HCEC 1CT (cell line): ENCODE measurements at regions not wholly inside any gene's neighbourhood (a gene's known extent, or its start where the extent isn't known, plus 50 kb on each side); places are given as distances from the start of the nearest gene placed in this dataset.

Experiments used
- DNase-seq: peaks from one replicate; pipeline ENCODE4 v3.0.0-alpha.2; 2017

DNA sequence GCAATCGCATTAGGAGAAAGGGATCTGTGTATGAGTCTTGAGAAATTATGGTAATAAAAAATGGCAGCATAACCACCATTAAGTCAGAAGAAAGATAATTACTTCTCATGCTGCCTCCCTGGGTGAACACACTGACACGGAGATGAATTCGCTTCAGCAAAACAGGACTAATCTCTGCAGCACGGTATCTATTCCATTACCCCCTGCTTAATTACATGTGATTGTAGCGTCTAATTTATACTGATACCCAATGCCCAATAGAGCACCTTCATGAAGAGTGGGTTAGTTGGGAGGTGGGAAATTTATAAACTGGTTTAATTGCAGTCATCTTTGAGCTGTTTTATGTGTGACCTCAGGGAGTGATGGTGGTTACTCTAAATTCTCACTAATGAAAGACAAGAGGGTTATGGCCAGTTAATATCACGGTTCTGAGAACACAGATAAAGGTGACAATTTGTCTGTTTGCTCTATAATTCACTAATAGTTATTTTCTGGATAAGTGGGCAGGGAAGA lies 476.2 kb upstream of the SULF2 start:
- DNase-seq: no peak

DNA sequence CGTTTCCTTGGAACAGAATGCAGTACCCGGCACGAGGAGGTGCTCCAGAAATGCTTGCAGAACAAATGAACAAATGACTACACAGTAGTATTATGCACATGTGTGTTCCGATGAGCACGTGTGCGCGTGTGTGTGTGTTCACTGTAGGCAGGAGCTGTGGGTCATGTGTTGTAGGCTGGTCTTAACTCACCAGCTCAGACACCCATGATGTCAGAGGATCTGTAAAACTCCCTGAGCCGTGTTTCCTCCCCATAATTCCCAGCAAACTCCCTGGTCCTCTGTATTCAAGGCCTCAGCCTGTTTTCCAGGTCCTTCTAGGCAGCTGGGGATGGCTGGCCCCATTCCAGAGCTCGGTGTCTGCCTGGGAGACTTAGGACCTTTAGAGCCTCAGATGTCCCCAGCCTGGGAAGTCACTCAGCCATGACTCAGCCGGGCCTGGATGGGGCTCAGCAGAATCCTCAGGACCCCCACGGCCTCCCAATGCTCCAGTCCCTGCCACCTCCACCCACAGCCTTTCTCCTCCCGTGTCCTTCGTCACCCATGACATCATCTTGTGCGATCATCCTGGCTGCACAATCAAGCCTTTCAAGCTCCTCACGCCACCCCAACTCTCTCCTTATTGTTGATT lies 475.0 kb upstream of the SULF2 start:
- no peak for DNase-seq

DNA sequence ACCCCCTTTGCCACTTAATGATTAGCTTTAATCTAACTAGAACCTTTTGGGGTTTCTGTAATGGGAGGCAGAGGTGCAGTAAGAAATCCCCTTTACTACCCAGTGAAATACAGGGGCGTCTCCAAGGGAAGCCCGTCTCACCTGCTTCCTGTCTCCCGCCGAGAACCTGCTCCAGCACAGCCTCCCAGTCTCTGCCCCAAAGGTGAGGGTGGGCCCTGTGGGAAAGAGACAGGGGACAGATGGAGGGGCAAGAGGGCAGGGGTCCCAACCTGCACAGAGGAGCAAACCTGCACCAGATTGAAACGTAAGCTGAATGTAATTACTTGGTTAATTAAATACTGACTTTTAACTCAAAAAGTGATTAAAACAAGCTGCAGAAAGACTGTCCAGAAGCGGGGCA lies 474.2 kb upstream of the SULF2 start:
- DNase-seq: no peak

DNA sequence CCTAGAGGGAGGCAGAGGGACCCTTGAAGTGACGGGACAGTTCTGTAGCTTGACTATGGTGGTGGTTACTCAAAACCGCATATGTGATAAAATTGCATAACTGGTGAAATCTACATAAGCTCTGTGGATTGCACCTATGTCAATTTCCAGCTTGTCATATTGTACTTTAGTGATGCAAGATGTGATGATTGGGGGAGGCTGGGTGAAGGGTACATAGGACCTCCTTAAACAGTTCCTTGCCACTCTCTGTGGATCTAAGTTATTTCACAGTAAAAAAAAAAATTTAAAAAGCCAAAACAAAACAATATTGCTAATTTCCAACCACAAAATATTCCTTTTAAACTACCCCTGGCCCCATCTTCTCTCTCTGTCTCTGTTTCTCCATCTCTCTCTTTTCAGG lies 472.6 kb upstream of the SULF2 start:
- DNase-seq: no peak

DNA sequence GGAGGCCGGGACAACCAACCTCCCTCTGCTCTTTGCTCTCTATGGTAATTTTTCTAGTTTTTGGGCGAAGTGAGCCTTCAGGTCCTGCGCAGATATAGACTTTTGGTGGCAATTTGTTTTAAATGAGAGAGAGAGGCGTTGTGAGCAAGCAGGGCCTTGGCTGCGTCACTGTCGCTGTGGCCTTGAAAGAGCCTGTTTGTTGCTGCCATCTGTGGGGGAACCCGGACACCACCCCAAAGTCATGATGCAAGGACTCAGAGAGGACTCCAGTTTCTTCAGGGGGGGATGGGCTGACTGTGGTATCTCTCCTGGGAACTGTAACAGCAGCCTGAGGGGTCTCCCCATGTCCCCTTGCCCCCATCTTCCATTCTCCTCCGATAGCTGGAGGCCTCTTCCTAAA lies 462.7 kb upstream of the SULF2 start:
- no peak for DNase-seq

DNA sequence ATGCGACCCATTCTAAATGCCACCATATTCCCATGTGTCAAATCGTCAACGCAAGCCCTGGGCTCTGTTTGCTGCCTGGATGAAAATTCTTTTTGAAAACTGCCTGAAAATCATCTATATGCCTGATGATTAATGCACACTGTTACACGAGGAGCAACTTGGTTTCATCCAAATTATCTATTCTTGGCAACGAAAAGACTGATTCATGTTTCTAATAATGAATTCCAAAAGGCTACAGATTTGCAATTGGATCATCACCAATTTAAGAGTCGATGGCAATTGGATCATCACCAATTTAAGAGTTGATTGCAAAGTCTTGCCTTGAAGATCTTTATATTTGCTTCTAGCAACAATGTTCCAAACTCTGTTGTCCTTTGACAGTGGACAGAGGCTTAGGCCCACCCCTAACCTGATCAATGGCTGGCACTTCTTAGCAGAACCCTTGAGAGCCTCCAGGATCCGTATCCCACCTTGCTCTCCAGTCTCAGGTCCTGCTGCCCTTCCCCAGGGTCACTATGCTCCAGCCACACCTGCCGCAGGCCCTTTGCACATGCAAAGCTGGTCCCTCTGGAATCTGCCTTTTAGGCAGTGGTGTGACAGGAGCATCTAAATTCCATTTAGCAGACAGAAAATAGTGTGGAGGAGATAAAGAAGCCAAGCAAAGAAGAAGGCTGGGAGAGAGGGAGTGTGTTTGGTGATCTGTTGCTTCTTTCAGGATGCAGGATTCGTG lies 460.9 kb upstream of the SULF2 start:
- no peak for DNase-seq

DNA sequence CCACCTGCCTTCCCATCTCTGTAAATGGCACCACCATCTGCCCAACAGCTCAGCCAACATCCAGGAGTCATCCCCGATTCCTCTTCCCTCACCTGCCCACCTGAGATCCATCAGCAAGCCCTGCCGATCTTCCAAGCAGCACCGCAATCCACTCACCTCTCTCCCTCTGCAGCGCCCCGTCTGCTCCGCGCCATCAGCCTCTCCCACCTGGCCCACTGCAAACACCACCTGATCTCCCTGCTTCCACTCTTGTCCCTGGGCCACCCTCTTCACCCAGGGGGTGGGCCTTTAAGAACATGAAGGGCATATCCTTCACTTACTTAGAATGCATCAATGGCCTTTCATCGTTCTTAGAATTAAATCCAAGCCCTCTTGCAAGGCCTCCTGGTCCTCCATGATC lies 457.3 kb upstream of the SULF2 start:
- DNase-seq: no peak

DNA sequence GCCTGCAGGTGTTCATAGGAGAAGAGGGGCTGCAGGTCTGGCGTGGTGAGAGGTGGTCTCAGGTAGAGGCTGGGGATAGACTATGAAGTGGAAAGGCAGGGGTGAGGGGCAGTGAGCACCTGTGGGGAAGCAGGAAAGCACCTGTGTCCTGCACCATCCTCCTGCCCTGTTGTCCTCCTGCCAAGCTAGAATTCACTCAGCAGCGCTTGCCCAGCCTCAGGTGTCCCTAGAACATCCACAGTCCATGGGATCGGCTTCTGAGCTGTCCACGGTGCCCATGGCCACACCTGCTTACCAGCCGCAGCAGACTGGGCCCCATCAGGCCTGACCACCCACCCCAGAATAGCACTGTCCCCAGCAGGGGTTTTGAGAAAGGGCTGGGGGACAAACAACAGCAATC lies 456.2 kb upstream of the SULF2 start:
- no peak for DNase-seq

DNA sequence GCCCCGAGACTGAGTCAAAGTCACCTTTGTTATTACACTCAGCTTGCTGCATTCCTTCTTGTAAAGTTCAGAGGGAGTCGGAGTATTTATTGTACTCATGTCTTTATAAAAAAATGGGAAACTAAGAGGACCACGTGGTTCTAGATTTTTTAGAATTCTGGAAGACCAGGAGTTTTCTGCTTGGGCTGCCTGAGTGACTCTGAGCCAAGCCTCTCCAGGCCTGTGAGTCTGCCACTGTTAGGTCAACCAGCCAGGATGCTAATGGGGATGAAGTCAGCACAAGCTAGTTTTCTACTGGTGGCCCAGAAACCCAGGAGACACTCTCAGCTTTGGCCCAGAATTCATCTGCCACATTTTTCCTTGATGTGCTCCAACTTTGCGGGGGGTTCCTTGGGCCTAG lies 453.5 kb upstream of the SULF2 start:
- DNase-seq: no peak

DNA sequence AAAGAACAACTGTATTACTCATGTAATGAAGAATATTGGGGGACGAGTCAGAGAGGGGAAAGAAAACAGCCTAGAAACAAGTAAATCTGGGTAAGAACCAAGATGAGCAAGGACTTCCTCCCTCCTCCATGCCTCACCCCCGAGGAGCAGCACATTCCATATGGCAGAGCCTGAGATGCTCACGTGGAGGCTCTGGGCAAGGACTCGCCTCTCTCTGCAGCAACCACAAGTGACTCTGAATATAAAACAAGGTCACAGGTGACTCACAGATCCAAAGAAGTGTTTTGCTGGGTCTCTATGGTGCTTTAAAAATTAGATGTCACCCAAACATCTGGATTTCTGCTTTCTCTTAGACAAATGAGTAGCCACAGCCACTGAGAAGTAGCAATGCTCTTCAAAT lies 453.0 kb upstream of the SULF2 start:
- no peak for DNase-seq

DNA sequence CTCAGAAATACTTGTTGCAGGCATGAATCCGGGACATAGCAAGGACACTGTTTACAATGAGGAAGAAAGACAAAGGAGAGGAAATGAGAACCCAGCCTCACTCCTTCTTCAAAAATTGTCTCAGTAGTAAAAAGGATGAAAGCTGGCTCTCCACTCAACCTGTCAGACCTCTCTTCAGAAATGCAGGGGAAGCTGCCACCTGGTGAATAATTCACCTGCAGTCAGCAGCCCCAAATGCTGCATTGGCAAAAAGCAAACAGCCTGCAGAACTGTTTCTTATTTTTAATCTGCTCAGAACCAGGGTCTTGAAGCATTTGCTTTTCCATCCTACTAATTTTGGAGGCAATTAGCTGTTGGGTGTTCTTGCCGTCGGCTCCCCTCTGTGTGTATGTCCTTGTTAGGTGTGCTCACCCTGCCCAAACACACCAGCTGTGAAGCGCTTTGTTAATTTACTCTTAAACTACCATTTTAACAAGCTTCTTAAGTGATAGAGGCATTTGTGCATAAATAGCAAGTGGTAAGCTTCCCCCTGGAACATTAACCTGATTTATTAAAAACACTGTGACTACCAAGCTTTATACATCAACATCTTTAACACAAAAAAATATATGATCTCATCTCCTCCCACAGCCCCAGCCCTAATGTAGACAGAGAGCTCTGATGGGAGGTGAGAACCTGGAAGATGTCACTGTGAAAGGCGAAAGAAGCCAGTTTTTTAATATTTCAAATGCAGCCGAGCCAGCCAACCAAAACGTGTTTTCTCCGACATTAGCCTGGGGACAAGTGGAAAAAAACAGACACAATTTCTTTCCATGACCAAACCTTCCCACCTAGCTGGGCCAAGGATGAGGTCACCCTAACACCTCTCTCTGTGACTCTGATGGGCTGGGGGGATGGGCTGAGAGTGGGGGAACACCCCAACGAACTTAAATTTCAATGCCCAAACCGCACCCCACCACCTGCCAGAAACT lies 451.0 kb upstream of the SULF2 start:
- DNase-seq: no peak

DNA sequence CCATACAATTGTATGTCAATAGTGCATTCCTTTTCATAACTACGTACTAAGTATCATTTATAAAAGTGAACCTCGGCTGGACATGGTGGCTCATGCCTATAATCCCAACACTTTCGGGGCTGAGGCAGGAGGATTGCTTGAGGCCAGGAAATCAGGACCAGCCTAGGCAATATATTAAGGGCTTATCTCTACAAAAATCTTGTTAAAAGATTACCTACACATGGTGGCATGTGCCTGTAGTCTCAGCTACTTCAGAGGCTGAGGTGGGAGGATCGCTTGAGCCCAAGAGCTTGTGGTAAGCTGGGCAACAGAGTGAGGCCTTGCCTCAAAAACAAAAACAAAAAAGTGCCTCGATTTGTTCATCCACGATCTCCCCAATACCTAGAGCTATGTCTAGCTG lies 449.7 kb upstream of the SULF2 start:
- no peak for DNase-seq

DNA sequence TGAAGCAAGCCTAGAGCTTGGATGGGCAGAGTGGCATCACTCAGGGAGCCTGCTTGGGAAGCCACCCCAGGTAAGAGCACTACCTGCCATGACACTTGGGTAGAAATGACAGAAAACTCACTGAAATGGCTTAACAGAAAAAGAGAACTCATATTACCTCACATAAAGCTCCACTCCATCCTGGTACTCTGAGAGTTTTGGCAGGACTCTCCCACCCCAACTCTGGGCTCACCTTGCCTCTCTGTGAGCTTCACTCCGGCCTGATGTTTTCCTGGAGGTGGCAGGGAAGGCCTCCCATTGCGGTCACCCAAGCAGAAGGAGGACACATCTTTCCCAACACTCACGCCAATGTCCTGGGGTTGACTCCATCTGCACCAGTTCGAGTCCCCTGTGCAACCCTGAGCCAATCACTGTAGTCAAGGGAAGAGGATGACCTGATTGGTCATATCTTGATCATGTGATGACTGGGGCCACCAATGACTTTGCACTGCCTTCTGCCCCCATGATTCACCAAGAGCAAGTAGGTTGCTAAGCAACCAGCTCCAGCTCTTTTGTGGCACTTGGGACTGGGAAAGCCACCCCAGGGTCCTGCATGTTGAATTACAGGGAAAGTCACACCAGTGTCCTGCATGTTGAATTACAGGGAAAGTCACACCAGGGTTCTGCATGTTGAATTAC lies 446.1 kb upstream of the SULF2 start:
- no peak for DNase-seq

DNA sequence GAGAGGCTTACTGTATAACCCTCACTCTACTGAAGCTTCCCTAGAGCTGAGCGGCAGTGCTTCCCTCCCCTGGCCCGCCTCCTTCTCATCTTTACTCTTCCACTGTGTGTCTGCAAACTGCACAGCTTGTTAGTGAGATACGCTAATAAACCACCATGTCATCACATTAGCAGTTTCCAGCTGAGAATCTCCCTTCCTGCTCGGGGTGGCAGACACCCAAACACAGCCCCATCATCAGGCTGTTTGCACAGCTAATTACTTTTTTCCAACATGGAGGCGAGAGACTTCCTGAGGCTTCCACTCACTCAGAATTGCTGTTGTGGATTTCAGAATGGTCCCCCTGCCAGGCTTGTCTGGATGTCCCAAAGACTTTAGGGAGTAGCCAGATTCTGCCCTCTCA lies 444.9 kb upstream of the SULF2 start:
- DNase-seq: no peak

DNA sequence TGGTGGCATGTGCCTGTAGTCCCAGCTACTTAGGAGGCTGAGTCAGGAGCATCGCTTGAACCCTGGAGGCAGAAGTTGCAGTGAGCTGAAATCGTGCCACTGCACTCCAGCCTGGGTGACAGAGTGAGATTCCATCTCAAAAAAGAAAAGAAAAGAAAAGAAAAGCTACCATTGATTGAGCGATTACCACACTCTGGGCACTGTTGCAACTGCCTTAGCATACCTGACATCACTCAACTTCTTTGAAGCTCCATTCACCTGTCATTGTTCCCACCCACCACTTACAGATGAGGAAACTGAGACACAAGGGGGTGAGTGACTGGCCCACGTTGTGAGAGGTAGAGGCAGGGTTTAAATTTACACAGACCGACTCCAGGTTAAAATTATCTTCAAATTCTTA lies 442.1 kb upstream of the SULF2 start:
- no peak for DNase-seq

DNA sequence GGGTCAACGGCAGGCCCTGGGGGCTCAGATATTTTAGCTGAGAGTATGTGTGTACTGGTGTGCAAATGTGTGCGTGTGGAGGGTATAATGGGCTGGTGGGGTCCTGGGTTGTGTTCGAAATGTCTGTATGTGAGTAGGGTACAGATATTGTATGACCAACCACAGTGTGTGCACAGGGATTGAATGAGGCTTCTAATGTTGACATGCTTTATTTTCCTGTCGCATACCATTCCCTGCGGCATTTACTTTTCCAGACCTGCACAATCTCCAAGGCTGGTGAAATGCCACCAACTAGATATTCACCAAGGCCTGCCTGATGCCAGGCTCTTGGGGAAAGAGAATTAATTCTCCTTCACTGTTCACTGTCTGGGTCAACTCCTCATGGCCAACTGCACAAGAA lies 441.4 kb upstream of the SULF2 start:
- no peak for DNase-seq

DNA sequence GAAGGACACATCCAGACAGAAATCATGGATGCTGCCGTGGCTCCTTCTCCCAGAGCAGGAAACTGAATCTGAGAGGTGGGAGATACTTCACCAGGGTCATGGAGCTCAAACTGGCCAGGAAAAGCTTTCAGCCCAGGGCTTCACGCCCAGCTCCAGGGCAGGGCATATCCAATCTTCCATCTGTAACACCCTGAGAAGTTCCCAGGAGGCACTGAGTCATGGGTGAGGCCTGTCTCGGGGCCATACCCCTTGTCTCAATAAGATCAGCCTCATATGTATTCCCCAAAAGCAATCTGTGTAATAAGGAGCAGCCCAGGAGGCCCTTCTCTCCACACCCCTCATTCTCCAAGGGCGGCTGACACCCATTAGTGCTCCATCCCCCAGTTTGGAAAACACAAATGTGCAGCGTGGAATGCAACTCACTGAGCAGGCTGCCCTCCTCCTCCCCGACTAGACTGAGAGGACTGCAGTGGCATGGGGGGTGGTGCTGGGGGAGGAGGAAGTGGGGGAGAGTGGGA lies 439.3 kb upstream of the SULF2 start:
- DNase-seq: no peak

DNA sequence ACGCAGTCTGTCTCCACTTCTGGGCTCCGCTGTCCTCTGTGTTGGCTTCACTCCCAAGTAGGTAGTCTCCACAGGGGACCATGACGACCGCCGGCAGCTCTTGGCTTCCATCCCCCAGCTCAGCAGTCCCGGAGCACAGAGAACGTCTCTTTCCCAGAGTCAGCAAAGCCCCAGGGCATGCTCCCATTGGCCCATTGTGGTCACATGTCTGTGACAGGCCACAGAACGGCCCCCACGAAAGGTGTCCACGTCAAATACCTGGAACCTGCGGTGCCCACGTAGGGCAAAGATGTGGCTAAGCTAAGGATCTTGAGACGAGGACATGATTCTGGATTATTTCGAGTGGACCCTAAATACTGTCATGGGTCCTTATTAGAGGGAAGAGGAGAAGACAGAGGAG lies 438.4 kb upstream of the SULF2 start:
- no peak for DNase-seq

DNA sequence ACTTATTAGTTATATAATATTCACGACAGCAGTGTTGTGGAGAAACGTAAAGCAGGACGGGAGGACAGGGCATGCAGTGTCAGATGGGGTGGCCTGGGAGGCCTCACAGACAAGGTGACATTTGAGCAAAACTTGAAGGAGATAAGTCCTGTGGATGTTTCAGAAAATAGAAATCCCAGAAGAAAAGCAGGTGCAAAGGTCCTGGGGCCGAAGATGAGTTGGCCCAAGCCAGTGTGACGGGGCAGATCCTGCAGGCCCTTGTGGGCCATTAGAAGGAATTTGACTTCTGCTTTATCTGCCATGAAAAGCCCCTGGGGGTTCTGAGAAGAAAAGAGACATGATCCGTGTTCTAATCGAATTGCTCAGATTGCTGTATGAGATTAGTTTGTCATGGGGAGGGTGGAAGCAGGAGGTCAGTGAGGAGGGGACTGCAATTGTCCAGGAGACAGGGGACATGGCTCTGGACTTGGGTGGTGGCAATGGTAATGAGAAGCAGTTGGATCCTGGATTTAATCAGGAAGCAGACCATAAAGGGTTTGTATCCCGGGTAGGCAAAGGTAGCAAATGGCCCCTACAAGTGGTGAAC lies 437.4 kb upstream of the SULF2 start:
- DNase-seq: no peak

DNA sequence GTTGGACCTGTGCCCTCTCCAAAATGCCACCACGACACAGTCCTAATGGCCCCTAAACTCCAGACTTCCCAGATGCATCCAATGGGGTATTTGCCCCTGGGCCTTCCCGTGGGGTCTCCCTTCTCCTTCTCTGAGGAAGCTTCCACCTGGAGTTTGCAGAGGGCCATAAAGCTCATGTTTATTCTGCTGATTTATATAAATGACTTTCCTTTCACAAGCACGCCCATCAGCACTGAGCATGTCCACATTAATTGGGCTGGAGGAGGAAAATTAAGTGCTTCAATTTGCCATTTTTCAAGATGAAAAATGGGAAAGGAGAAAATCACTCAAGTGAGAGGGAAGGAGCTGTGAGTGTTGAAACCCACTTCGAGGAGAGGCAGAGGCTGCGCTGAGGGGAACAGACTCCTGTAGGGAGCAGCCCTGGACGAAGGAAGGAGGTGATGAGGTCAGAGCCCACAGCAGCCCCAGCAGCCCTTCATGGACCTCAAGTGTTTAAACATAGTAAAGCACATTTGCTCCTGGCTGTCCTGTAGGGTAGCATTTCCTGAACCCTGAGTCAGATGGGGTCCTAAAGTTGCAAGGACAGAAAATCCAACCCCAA lies 434.9 kb upstream of the SULF2 start:
- no peak for DNase-seq

DNA sequence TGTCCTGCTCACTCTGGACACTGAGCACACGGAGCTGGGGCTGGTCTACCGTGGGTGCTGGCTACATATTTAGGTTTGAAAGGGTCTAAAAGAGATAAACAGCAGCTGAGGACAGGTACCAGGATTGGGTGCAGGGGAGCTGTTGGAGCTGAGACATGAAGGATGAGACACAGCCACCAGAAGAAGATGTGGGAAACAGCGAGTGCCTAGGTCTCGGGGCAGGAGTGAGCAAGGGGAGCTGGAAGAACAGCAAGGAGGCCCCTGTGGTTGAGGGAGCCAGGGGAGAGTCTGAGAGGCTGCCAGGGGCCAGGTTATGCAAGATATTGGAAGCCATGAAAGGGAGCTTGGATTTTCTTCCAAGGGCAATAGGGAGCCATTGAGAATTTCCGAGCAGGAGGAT lies 434.0 kb upstream of the SULF2 start:
- no peak for DNase-seq

DNA sequence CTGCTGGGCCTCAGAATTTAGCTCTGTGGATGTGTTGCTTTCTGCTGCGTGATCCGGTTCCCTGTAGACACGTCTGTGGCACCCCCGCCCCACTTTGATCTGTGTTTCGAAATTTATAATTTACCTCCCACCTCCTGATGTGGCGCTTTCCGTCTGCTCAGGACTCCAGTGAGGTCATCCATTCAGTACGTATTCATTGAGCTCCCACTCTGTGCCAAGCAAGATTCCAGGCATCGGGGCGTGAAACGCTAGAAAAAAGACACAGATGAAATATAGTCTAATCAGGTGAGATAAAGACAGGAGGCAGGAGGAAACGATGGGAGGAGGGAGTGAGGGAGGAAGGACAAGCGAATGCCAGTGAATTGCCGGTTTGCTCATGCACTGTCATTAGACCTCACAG lies 431.9 kb upstream of the SULF2 start:
- no peak for DNase-seq
